ENCODE measurements at regions not wholly inside any gene's neighbourhood (a gene's known extent, or its start where the extent isn't known, plus 50 kb on each side); places are given as distances from the start of the nearest gene placed in this dataset.

DNA sequence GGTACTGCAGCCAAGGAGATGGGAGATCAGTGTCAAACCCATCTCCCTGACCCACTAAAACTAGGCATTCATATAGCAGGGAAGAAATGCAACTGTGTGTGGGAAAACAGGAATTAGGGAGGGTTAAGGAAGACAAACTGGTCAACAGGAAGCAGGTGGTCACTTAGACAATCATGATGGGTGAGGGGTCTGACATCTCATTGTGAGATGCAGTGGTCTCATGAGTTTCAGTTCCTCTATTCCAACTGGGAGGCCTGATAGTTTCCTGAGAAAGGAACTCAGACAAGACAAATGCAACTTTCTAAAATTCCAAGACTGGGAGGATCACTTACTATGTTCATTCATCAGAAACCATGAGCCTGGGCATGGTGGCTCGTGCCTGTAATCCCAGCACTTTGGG, 361.4 kb upstream of the C16orf82 start:
- peak; percentile 6 for DNase-seq (ENCODE audit: low read depth)
- TF ChIP-seq MYC (IDR thresholded peaks at IDR 0.05; ENCODE audit: low read depth, low read length): no peak
- TF ChIP-seq, protein P1, sequence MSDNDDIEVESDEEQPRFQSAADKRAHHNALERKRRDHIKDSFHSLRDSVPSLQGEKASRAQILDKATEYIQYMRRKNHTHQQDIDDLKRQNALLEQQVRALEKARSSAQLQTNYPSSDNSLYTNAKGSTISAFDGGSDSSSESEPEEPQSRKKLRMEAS (IDR thresholded peaks at IDR 0.05; ENCODE audit: low read depth, low read length): no peak
- TF ChIP-seq, protein P2, sequence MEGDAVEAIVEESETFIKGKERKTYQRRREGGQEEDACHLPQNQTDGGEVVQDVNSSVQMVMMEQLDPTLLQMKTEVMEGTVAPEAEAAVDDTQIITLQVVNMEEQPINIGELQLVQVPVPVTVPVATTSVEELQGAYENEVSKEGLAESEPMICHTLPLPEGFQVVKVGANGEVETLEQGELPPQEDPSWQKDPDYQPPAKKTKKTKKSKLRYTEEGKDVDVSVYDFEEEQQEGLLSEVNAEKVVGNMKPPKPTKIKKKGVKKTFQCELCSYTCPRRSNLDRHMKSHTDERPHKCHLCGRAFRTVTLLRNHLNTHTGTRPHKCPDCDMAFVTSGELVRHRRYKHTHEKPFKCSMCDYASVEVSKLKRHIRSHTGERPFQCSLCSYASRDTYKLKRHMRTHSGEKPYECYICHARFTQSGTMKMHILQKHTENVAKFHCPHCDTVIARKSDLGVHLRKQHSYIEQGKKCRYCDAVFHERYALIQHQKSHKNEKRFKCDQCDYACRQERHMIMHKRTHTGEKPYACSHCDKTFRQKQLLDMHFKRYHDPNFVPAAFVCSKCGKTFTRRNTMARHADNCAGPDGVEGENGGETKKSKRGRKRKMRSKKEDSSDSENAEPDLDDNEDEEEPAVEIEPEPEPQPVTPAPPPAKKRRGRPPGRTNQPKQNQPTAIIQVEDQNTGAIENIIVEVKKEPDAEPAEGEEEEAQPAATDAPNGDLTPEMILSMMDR (IDR thresholded peaks at IDR 0.05; ENCODE audit: low read depth, low read length): no peak
- no peak for TF ChIP-seq POLR2A (IDR thresholded peaks at IDR 0.05; ENCODE audit: extremely low read depth, insufficient read length)
- H3K4me3 ChIP-seq (ENCODE audit: low read depth, low read length): no peak overlapping the region

DNA sequence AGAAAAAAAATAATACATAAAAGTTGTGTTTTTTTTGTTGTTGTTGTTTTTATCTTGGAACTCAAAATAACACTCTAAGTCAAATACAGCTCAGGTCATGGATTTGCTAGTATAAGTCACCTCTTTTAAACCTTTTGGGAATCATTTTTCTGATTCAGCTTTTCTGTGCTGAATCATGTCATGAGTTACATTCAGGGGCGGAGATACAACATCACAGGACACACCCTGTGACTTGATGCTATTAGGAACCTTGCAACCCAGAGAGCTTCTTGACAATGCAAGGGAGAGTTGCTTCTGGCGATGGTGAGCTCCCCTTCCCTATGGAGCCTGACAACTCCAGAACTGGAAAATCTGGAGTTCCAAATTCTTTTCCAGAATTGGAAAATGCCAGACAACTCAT, 358.3 kb upstream of the C16orf82 start:
- TF ChIP-seq, protein P2 (IDR thresholded peaks at IDR 0.05; ENCODE audit: low read depth, low read length): no peak
- TF ChIP-seq POLR2A (IDR thresholded peaks at IDR 0.05; ENCODE audit: extremely low read depth, insufficient read length): no peak
- TF ChIP-seq MYC (IDR thresholded peaks at IDR 0.05; ENCODE audit: low read depth, low read length): no peak
- TF ChIP-seq, protein P1 (IDR thresholded peaks at IDR 0.05; ENCODE audit: low read depth, low read length): no peak
- no peak for DNase-seq (ENCODE audit: low read depth)
- H3K4me3 ChIP-seq (ENCODE audit: low read depth, low read length): no peak overlapping the region

DNA sequence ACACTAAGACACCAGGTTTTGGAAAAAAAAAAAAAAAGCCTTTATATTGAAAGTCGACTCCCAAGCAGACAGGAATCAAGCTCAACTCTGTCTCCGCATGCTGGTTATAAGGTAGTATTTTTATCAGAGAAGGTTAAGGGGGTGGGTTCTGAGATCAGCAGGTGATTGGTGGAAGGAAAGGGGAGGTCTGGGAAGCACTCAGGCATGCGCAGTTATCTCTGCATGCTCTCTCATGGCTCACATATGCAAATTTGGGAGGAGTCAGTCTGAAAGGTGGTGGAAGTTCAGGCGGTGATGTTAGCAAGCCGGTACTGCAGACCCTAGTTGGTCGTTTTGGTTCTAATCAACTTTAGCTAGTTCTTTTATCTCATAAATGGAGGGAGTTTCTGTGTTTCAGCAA, 357.6 kb upstream of the C16orf82 start:
- H3K4me3 ChIP-seq (ENCODE audit: low read depth, low read length): no peak overlapping the region
- DNase-seq (ENCODE audit: low read depth): peak; percentile 7
- TF ChIP-seq, protein P1 (IDR thresholded peaks at IDR 0.05; ENCODE audit: low read depth, low read length): no peak
- TF ChIP-seq MYC (IDR thresholded peaks at IDR 0.05; ENCODE audit: low read depth, low read length) (no peak), POLR2A (IDR thresholded peaks at IDR 0.05; ENCODE audit: extremely low read depth, insufficient read length) (no peak)
- TF ChIP-seq, protein P2 (IDR thresholded peaks at IDR 0.05; ENCODE audit: low read depth, low read length): no peak

DNA sequence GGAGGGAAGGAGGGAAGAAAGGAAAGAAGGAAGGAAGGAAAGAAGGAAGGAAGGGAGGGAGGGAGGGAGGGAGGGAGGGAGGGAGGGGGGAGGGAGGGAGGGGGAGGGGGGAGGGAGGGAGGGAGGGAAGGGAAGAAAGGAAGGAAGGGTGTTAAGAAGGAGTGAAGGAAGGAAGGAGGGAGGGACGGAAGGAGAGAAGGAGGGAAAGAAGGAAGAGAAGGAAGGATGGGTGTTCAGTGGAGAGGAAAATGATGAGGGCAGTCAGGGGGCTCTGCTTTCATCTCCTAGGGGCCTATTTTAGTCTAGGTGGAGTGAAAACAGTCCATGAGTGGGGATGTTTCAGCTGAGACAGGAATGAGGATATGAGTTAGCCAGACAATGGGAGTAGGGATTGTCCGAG, 357.0 kb upstream of the C16orf82 start:
- H3K4me3 ChIP-seq (ENCODE audit: low read depth, low read length): no peak overlapping the region
- TF ChIP-seq POLR2A (IDR thresholded peaks at IDR 0.05; ENCODE audit: extremely low read depth, insufficient read length): no peak
- TF ChIP-seq, protein P1 (IDR thresholded peaks at IDR 0.05; ENCODE audit: low read depth, low read length): no peak
- TF ChIP-seq, protein P2 (IDR thresholded peaks at IDR 0.05; ENCODE audit: low read depth, low read length): no peak
- TF ChIP-seq MYC (IDR thresholded peaks at IDR 0.05; ENCODE audit: low read depth, low read length): no peak
- DNase-seq (ENCODE audit: low read depth): no peak

DNA sequence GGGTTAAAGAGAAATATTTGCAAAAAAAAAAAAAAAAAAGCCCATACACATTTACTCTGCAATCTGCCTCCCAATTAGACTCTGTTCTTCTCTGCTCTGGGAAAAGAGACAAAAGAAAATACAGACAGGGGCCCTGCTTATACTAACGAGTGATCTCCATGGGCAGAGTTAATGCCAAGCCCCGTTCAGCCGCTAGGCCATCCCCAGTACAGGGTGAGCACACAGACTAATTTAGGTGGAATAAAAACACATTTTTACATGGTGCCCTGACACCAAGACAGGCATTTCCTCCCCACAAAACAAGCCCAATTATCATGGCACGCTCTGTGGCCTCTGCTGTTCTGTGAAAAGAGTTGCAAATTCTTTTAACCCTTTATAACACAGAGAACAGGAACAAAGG, 356.3 kb upstream of the C16orf82 start:
- no peak for DNase-seq (ENCODE audit: low read depth)
- TF ChIP-seq, protein P1 (IDR thresholded peaks at IDR 0.05; ENCODE audit: low read depth, low read length): no peak
- TF ChIP-seq MYC (IDR thresholded peaks at IDR 0.05; ENCODE audit: low read depth, low read length): no peak
- TF ChIP-seq, protein P2 (IDR thresholded peaks at IDR 0.05; ENCODE audit: low read depth, low read length): no peak
- no peak for TF ChIP-seq POLR2A (IDR thresholded peaks at IDR 0.05; ENCODE audit: extremely low read depth, insufficient read length)

DNA sequence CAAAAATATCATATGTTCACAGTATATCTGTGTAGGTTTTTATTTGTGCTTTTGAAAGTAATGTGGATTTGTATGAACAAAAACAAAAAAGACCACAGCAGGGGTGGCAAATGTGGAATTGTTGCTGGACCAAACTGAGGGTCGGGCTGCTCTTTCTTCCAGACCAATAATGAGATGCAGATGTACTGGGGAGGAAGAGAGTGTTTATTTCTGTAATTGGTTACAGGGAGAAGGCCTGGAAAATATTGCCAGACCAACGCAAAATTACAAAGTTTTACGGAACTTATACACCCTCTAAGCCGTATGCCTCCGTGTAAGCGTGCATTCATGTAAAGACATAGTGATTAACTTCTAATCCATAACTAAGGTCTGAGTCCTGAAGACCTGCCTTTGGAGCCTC, 353.9 kb upstream of the C16orf82 start:
- H3K4me3 ChIP-seq (ENCODE audit: low read depth, low read length): no peak overlapping the region
- DNase-seq (ENCODE audit: low read depth): no peak
- TF ChIP-seq MYC (IDR thresholded peaks at IDR 0.05; ENCODE audit: low read depth, low read length) (no peak), POLR2A (IDR thresholded peaks at IDR 0.05; ENCODE audit: extremely low read depth, insufficient read length) (no peak)
- TF ChIP-seq, protein P1 (IDR thresholded peaks at IDR 0.05; ENCODE audit: low read depth, low read length): no peak
- TF ChIP-seq, protein P2 (IDR thresholded peaks at IDR 0.05; ENCODE audit: low read depth, low read length): no peak

More for the DNA sequence above, 356.3 kb upstream of the C16orf82 start:
- H3K4me3 ChIP-seq (ENCODE audit: low read depth, low read length): no peak overlapping the region
